Fibroblast of the aortic adventitia (primary cell): ENCODE measurements at regions not wholly inside any gene's neighbourhood (a gene's known extent, or its start where the extent isn't known, plus 50 kb on each side); places are given as distances from the start of the nearest gene placed in this dataset.

ENCODE experiments used
- DNase-seq: peaks from one replicate; pipeline ENCODE4 v3.0.0-alpha.2; 2010; ENCODE audit warnings: low read depth
- H3K4me3 ChIP-seq: 2 replicates; pipeline ENCODE4 v1.5.1; 2011; ENCODE audit warnings: low read depth, mild to moderate bottlenecking, control low read depth, low read length, moderate library complexity
- TF ChIP-seq, protein P1 (sequence below): IDR thresholded peaks from 2 replicates; pipeline ENCODE4 v1.5.1; 2011; ENCODE audit warnings: mild to moderate bottlenecking, low read length, control low read depth, inconsistent platforms; ENCODE audit not compliant: insufficient read depth

DNA sequence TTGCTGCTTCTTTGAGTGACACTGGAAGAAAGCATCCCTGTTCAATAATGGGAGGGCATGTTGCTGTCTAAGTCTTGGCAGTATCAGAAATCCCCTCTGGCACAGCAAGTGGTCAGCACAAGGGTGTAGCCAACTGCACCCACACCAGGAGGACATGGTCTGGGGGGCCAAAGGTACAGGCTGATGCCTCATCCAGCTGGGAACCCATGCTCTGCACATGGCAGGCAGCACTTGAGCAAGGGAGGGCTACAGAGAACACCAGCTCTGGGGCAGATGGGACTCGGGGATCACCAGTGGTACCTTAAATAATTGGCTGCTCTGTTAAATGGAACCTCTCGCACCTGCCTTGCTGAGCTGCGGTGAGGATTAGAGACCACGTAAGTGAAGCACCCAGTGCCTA is 265.2 kb downstream of the SYK start:
- H3K4me3 ChIP-seq = no peak overlapping the region
- DNase-seq = no peak
- TF ChIP-seq, protein P1, sequence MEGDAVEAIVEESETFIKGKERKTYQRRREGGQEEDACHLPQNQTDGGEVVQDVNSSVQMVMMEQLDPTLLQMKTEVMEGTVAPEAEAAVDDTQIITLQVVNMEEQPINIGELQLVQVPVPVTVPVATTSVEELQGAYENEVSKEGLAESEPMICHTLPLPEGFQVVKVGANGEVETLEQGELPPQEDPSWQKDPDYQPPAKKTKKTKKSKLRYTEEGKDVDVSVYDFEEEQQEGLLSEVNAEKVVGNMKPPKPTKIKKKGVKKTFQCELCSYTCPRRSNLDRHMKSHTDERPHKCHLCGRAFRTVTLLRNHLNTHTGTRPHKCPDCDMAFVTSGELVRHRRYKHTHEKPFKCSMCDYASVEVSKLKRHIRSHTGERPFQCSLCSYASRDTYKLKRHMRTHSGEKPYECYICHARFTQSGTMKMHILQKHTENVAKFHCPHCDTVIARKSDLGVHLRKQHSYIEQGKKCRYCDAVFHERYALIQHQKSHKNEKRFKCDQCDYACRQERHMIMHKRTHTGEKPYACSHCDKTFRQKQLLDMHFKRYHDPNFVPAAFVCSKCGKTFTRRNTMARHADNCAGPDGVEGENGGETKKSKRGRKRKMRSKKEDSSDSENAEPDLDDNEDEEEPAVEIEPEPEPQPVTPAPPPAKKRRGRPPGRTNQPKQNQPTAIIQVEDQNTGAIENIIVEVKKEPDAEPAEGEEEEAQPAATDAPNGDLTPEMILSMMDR = no peak

- TF ChIP-seq, protein P1 = no peak
- DNase-seq = no peak
- no peak overlapping the region for H3K4me3 ChIP-seq
These were observed 265.8 kb downstream of the SYK start for GRCh38 chr9:91067306-91067860.

DNA sequence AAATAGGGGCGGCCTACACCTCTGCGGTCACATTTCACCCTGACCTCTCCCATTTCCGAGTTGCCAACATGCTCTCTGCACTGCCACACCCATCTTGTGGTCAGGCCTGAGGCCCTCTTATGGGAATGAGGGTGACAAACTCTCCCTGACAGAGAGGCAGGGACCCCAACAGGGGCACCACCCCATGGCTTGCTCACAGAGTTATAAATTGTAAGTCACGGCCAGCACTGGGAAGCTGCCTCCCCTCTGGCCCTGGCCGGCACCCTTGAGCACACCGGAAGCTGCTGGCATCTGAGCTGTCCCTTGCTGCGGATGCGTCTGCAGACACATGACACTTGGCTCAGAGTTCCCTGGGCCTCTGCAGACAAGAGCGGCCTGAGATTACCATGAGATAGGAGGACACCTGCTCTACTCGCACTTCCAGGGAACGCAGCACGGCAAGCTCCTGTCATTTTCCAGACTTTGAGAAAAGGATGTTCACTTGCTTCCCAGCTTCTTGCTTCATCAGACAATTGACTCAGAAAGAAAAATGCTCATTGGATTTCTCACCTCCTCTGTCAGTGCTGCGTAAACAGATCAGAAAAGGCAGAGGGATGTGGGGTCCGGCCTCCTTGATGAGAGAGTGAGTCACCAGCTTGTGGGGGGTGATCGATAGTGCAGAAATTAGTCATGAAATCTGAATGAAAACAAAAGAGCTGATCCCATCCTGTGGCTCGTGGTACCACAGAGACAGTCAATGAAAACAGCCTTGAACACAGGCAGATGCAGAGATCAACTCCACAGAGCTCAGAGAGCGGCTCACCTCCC is 269.8 kb downstream of the SYK start:
- DNase-seq = peak; percentile 73
- TF ChIP-seq, protein P1 = no peak
- no peak overlapping the region for H3K4me3 ChIP-seq

DNA sequence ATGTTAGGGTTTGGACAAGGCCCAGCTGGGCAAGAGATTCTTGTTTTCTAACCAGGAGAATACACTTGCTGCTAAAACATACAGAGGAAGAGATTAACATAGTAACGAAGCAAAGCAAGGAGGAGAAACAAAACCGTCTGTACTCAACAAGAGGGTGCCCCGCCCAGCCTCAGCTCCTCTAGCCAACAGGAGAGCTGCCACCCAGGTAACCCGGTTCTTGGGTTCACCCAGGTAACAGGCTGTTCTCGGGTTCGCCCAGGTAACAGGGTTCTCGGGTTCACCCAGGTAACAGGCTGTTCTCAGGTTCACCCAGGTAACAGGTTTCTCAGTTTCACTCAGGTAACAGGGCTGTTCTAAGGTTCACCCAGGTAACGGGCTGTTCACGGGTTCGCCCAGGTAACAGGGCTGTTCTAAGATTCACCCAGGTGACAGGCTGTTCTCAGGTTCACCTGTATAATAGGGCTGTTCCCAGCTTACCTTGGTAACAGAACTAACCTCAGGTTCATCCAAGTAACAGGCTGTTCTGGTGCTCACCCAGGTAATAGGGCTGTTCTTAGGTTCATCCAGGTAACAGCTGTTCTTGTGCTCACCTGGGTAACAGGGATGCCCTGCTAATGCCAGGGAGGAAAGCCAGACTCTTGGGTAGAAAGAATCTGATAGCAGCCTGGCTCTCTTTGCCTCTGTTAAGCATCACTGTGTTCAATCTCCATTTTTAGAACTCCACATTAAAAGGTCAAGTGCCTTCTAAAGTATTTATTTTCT is 271.6 kb downstream of the SYK start:
- no peak overlapping the region for H3K4me3 ChIP-seq
- TF ChIP-seq, protein P1 = no peak
- DNase-seq = no peak

- DNase-seq = no peak
- TF ChIP-seq, protein P1 = no peak
- H3K4me3 ChIP-seq = no peak overlapping the region
These were observed 272.5 kb downstream of the SYK start for GRCh38 chr9:91073811-91074771.

DNA sequence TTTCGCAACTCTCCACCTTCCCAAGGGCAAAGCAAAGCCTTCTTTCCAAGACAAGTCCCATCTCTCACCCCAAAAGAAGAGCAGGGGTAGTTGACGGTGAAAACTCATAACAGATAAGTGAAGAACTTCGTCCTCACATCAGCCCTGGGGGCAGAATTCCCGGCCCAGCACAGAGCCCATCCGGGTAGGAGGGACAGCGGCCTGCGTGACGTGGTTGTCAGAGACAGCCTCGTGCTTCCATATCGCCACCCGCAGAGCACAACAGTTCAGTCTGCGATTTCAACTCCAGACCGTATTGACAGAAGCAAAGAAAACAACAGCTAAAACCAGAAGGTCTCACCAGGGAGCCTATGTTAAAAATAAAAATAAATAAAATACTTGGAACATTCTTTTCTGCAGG is 273.2 kb downstream of the SYK start:
- no peak overlapping the region for H3K4me3 ChIP-seq
- TF ChIP-seq, protein P1 = no peak
- no peak for DNase-seq
